SK-N-SH (cell line): ENCODE measurements at regions not wholly inside any gene's neighbourhood (a gene's known extent, or its start where the extent isn't known, plus 50 kb on each side); places are given as distances from the start of the nearest gene placed in this dataset.

Source experiments
- CHD2 ChIP-seq: fragments of 150-350 bp; IDR thresholded peaks from 2 replicates; pipeline ENCODE4 v1.6.1; 2018; ENCODE audit warnings: low read length; ENCODE audit not compliant: partially characterized antibody
- EP300 ChIP-seq, 2 experiments: IDR thresholded peaks; 2 replicates each; pipeline versions ENCODE4 v1.4.0 to v1.6.1; 2012; ENCODE audit warnings: borderline replicate concordance in 1 of 2, low read depth in 1 of 2, low read length in 1 of 2
- EZH2phosphoT487 ChIP-seq: fragments of 200-600 bp; sonication (generic); IDR thresholded peaks from 2 replicates; pipeline ENCODE4 v1.6.1; 2017; ENCODE audit warnings: low read depth, mixed run types, mild to moderate bottlenecking, antibody characterized with exemption, moderate library complexity, borderline replicate concordance
- FOXJ3 ChIP-seq: sonication (generic); formaldehyde crosslinking; IDR thresholded peaks from 2 replicates; pipeline ENCODE4 v1.5.1; 2020; ENCODE audit warnings: mild to moderate bottlenecking, missing genetic modification reagents
- FOXM1 ChIP-seq: IDR thresholded peaks from 2 replicates; pipeline ENCODE4 v1.4.0; 2012; ENCODE audit warnings: low read depth, mild to moderate bottlenecking
- GABPA ChIP-seq: IDR thresholded peaks from 2 replicates; pipeline ENCODE4 v1.4.0; 2012; ENCODE audit warnings: low read depth, mild to moderate bottlenecking
- MXI1 ChIP-seq: IDR thresholded peaks from 2 replicates; pipeline ENCODE4 v1.6.1; 2012; ENCODE audit warnings: mild to moderate bottlenecking, low read depth, low read length, improper control_type of control experiment
- POLR2AphosphoS5 ChIP-seq: IDR thresholded peaks from 2 replicates; pipeline ENCODE4 v1.6.1; 2012; ENCODE audit warnings: low read depth, low read length
- RAD21 ChIP-seq: IDR thresholded peaks from 2 replicates; pipeline ENCODE4 v1.6.1; 2012; ENCODE audit warnings: mild to moderate bottlenecking, low read length
- SMC3 ChIP-seq: IDR thresholded peaks from 2 replicates; pipeline ENCODE4 v1.6.1; 2012; ENCODE audit warnings: low read depth, low read length, improper control_type of control experiment
- TAF1 ChIP-seq: IDR thresholded peaks from 2 replicates; pipeline ENCODE4 v1.6.1; 2012; ENCODE audit warnings: low read depth, mild to moderate bottlenecking, low read length, moderate library complexity, borderline replicate concordance
- TF ChIP-seq, protein P1 (sequence below): fragments of 200-600 bp; sonication (generic); IDR thresholded peaks from 2 replicates; pipeline ENCODE4 v1.6.1; 2017; ENCODE audit warnings: antibody characterized with exemption, mild to moderate bottlenecking, moderate library complexity
- TF ChIP-seq, protein P2 (sequence below): IDR thresholded peaks from 2 replicates; pipeline ENCODE4 v1.4.0; 2012; ENCODE audit warnings: low read depth
- TF ChIP-seq, protein P3 (sequence below): fragments of 150-350 bp; IDR thresholded peaks from 2 replicates; pipeline ENCODE4 v1.6.1; 2016; ENCODE audit warnings: mild to moderate bottlenecking, low read depth, low read length

DNA sequence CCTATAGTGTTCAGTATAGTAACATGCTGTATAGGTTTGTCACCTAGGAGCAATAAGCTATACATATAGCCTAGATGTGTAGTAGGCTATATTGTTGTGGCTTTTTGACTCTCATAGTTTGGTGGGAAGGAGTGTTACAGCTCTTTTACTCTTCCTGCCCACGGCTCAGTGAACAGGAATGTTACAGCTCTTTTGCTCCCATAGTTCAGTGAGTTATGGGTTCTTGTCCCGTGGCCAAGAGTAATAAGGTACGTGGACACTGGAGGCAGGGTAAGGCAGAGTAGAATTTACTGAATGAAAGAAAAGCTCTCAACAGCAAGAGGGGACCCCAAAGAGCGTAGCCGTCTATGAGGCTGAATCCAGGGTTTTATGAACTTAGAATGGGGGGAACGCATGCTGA, 734.3 kb downstream of the ADGRL2 start:
- TF ChIP-seq FOXM1 (no peak), RAD21 (no peak), GABPA (no peak), POLR2AphosphoS5 (no peak), MXI1 (no peak), CHD2 (no peak), EP300 (IDR thresholded peaks at IDR 0.05; ENCODE audit: borderline replicate concordance in 1 of 2, low read depth in 1 of 2, low read length in 1 of 2) (no peak), EZH2phosphoT487 (no peak), TAF1 (no peak), SMC3 (no peak), FOXJ3 (CRISPR knock-in tag) (no peak)
- TF ChIP-seq, protein P1, sequence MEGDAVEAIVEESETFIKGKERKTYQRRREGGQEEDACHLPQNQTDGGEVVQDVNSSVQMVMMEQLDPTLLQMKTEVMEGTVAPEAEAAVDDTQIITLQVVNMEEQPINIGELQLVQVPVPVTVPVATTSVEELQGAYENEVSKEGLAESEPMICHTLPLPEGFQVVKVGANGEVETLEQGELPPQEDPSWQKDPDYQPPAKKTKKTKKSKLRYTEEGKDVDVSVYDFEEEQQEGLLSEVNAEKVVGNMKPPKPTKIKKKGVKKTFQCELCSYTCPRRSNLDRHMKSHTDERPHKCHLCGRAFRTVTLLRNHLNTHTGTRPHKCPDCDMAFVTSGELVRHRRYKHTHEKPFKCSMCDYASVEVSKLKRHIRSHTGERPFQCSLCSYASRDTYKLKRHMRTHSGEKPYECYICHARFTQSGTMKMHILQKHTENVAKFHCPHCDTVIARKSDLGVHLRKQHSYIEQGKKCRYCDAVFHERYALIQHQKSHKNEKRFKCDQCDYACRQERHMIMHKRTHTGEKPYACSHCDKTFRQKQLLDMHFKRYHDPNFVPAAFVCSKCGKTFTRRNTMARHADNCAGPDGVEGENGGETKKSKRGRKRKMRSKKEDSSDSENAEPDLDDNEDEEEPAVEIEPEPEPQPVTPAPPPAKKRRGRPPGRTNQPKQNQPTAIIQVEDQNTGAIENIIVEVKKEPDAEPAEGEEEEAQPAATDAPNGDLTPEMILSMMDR = no peak
- TF ChIP-seq, protein P2, sequence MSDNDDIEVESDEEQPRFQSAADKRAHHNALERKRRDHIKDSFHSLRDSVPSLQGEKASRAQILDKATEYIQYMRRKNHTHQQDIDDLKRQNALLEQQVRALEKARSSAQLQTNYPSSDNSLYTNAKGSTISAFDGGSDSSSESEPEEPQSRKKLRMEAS = no peak
- TF ChIP-seq, protein P3, sequence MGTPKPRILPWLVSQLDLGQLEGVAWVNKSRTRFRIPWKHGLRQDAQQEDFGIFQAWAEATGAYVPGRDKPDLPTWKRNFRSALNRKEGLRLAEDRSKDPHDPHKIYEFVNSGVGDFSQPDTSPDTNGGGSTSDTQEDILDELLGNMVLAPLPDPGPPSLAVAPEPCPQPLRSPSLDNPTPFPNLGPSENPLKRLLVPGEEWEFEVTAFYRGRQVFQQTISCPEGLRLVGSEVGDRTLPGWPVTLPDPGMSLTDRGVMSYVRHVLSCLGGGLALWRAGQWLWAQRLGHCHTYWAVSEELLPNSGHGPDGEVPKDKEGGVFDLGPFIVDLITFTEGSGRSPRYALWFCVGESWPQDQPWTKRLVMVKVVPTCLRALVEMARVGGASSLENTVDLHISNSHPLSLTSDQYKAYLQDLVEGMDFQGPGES = no peak
